Right kidney (tissue), 1 donor: ENCODE measurements at regions not wholly inside any gene's neighbourhood (a gene's known extent, or its start where the extent isn't known, plus 50 kb on each side); places are given as distances from the start of the nearest gene placed in this dataset.
"Not testable (repeated sequence)": the region's sequence is repeated elsewhere in the genome, so short reads cannot be mapped to it uniquely, and the experiment has no call there.

Experiments
- DNase-seq: peaks from one replicate; pipeline ENCODE4 v3.0.0-alpha.2; 2016

DNA sequence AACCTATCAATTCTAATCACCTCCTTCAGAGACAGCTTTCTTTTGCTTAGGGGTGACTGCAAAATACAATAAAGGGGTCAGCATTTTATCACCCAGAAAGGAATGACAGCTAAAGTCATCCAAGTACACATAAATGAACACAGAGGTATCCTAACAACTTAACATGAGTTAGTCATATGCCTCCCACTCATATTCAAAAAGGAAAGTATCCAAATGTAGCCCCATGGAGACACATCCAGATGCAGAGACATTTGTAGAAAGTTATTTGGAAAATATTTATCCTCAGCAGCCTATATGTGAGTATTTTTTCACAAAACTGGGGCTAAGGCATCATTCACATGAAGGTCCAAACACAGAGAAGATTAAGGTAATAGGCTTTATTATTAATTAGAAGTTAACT lies 1579.7 kb upstream of the SLC39A10 start:
- no peak for DNase-seq

DNA sequence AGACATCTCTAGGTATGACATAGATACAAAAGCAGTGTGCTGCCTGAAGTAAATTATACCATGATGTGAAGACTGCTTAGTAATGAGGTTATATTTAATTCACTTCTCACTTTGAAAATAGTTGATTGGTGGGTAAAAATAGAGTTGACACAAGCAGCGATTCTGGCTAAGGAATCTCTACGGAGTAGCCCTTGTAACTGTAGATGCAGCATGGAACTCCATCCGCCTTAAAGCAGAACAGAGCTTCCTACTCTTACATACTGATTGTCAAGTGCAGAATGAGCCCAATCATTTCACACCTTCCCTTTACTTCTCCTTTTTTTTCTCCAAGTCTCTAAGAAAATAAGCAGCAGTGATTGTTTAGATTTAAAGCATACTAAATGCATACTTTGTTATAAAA lies 1594.6 kb upstream of the SLC39A10 start:
- DNase-seq, result no peak

DNA sequence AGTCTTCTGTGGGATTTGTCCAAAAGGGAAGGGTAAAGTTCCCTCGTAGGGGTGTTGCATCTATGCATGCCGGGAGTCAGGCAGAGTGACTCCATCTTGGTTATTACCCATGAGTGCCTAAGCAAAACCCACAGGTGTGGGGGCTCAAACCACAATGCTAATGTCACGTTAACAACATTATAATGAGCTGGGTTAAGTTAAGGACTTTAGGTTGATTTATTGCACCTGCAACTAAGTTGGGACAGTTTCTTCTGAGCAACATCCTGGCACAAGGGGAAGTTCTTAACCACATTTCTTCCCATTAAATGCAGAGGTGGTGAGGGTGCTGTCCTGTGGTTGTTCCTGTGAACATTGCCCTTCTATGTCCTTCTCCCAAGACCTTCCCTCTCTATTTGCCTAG lies 1596.8 kb upstream of the SLC39A10 start:
- DNase-seq, result no peak

GRCh38 chr2:194054313-194054712 lies 1602.7 kb upstream of the SLC39A10 start:
- DNase-seq, result no peak

DNA sequence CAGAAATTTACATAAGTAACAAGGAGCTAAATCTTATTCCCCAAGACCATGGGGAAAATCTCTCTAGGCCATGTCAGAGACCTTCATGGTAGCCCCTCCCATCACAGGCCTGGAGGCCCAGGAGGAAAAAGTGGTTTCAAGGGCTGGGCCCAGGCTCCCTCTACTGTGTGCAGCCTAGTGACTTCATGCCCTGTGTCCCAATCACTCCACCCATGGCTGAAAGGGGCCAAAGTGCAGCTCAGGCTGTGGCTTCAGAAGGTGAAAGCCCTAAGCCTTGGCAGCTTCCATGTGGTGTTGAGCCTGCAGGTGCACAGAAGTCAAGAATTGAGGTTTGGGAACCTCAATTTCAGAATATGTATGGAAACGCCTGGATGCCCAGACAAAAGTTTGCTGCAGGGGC lies 1612.7 kb upstream of the SLC39A10 start:
- no peak for DNase-seq

DNA sequence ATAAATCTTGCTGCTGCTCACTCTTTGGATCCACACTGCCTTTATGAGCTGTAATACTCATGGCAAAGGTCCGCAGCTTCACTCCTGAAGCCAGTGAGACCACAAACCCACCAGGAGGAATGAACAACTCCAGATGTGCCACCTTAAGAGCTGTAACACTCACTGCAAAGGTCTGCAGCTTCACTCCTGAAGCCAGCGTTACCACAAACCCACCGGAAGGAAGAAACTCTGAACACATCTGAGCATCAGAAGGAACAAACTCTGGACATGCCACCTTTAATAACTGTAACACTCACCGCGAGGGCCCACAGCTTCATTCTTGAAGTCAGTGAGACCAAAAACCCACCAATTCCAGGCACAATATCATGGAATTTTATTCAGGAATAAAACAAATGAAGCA lies 1635.9 kb upstream of the SLC39A10 start:
- DNase-seq, result not testable (repeated sequence)

- DNase-seq, result no peak
These were observed 1636.9 kb upstream of the SLC39A10 start for GRCh38 chr2:194020155-194020554.

DNA sequence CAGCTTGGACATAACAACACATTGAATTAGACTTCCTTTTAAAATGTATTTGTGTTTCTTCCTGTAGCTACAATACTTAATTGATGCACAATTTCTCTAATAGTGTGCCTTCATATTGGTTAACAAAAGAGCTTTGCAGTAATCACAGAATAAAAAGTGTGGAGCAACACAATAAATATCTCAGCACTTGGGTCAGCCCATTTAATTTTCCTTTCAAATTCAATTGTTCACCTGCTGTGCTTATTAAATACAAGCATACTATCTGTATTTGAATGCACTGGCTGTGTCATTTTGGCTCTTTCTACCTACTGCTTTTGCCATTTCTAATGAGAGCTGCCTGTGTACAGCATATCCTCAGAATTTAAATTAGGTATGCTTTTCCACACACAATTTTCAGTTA lies 1641.3 kb upstream of the SLC39A10 start:
- no peak for DNase-seq

GRCh38 chr2:194014639-194015038 lies 1642.4 kb upstream of the SLC39A10 start:
- no peak for DNase-seq

DNA sequence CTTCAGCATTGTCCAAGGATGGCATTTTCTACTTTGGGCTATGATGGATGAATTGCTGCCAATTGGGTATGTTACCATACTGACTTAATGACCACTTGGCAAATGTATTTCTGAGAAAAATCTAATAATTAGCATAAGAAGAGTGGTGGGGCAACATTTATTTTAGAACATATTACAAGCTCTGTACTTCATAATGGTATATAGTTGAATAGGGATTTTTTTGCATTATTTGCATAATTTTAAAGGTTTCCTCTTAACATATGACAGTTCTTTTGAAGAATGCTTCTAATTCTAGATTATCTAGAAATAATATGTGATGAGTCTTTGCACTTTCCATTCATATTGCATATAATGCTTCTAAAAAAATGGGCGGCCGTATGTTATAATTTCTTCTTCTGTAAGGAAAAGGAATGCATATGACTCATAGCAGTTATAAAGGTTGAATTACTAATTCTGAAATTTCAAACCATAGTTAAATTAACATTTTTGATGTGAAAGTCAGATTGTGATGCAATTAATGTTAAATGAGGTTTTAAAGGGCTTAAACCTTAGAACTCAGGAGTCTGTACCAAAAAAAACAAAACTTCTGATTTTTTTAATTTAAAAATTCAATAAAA lies 1652.3 kb upstream of the SLC39A10 start:
- DNase-seq, result no peak

DNA sequence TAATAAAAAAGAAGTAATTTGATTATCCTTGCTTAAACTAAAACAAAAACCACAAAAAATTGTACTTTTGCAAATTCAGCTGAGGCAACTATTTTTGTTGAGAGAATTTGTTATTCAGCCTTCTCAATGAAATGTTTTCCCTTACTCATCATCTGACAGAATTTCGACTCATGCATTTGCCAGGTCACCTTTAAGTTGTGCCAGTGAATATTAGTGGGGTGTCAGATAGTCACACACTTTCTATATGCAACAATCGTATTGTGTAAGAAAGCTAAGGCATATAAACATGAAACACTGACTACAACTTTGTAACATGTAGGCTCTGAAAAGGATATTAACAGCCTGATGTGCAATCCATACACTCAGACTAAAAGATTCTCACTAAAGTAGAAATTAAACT lies 1653.1 kb upstream of the SLC39A10 start:
- no peak for DNase-seq

DNA sequence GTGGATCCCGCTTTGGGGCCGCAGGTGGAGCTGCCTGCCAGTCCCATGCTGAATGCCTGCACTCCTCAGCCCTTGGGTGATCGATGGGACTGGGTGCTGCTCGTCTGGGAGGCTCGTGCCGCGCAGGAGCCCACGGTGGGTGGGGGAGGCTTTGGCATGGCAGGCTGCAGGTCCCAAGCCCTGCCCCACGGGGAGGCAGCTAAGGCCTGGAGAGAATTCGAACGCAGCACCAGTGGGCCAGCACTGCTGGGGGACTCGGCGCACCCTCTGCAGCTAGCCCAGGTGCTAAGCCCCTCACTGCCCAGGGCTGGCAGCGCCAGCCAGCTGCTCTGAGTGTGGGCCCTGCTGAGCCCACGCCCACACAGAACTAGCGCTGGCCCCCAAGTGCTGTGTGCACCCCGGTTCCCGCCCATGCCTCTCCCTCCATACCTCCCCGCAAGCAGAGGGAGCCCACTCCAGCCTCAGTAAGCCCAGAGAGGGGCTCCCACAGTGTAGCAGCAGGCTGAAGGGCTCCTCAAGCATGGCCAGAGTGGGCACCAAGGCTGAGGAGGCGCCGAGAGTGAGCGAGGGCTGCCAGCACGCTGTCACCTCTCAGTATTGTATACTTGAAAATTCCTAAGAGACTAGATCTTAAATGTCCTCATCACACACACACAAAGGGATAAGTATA lies 1654.2 kb upstream of the SLC39A10 start:
- no peak for DNase-seq

DNA sequence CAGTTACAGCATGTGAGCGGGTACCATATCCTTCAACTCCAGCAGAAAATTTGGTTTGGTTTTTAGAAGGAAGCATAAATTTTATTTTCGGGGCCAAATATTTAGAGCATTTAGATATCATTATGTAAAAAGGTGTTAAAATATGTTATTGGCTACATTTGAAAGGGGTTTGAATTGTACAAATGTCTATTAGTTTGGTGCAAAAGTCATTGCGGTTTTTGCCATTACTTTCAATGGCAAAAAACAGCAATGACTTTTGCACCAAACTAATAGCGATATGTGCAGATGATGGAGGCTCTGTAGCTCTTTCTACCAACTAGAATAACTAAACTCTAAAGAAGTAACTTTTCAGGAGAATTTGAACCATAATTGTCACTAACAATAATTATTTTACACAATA lies 1666.2 kb upstream of the SLC39A10 start:
- DNase-seq, result no peak

- no peak for DNase-seq
These were observed 1667.4 kb upstream of the SLC39A10 start for GRCh38 chr2:193989645-193990044.

DNA sequence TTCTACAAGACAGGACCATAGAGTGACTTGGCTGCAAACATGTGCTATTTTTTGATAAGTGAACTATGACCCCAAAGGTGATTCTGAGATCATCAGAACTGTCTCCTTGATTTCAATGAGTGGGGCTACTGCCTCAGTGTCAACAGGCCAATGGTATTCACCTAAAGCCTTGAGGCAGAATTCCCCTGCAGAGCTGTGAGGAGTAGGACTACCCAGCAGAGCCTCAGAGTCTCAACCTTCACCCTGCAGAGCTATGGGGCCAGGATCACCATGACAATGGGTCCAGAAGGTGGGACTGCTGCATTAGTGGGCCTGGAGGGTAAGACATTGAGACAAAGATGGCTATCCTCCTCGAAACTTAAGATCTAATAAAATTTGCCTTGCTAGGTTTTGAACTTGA lies 1668.2 kb upstream of the SLC39A10 start:
- DNase-seq, result no peak

DNA sequence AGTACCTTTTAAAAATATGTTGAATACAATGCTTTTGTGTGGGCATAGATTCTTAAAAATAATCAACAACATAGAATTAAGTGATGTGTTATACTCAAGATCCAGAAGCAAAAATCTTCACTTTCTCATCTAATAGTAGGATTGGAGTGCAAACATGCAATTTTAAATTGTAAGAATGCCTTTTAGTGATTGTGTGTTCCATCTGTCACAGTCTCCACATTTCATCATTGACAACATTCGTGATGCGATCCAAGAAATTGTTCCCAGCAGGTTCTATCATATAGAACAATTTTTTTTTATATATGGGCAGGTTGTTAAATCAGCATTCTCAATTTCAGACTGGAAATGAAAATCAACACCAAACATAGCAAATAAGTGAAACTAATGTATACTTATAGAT lies 1671.8 kb upstream of the SLC39A10 start:
- DNase-seq, result no peak

GRCh38 chr2:193980599-193980998 lies 1676.4 kb upstream of the SLC39A10 start:
- DNase-seq, result no peak

DNA sequence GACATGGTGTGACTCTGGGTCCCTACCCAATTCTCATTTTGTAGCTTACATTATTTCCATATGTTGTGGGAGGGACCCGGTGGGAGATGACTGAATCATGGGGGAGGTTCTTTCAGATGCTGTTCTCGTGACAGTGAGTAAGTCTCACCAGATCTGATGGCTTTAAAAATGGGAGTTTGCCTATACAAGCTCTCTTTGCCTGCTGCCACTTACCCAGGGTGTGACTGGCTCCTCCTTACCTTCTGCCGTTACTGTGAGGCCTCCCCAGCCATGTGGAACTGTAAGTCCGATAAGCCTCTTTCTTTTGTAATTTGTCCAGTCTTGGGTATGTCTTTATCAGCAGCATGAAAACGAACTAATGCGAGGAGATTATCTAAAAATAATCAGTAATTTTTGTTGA lies 1683.2 kb upstream of the SLC39A10 start:
- no peak for DNase-seq

GRCh38 chr2:193966590-193966989 lies 1690.4 kb upstream of the SLC39A10 start:
- no peak for DNase-seq

- no peak for DNase-seq
These were observed 1691.8 kb upstream of the SLC39A10 start for GRCh38 chr2:193965263-193965662.

DNA sequence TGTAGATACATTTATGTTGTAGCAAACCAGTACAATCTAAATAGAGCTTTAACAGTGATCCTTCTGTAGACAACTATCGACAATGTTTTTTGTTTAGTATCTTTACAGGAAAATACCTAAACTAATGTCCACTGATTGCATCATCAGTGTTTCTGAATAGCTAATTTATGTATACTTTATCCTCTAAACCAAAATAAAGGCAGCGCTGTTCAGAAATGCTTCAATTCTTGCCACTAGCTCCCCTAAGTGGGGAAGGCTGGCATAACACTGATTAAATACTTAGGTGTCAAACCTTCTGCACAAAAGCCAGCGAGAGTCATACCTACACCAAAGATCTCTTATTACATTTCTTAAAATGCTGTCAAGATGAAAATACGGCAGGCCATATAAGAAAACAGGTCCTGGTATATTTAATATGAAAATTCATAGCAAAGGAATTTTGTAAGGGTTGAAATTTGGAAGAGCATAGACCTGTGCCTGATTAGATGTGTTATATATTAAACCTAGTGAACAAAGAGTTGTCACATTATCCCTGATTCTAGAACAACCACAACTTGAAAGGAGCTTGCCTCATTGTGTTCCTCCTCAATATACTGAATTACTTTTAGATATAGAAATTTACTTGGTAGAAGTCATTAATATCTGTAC lies 1693.4 kb upstream of the SLC39A10 start:
- DNase-seq, result no peak

DNA sequence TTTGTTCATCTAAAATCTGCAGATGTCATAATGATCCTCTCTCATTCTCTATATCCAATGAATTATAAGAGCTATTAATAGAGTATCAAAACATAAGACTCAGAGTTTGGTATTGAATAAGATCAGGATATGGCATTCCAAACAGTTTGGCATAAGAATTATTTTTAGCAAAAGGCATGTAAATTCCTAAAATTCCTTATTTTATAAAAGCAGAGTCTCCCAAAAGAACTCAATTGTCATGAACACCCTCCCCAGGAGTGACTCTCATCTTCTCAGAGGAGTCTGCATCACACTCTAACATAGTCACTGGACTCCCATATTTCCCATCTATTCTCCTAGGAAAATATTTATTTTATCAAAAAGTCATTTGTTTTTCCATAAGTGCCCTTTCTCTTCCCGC lies 1710.2 kb upstream of the SLC39A10 start:
- DNase-seq, result no peak

DNA sequence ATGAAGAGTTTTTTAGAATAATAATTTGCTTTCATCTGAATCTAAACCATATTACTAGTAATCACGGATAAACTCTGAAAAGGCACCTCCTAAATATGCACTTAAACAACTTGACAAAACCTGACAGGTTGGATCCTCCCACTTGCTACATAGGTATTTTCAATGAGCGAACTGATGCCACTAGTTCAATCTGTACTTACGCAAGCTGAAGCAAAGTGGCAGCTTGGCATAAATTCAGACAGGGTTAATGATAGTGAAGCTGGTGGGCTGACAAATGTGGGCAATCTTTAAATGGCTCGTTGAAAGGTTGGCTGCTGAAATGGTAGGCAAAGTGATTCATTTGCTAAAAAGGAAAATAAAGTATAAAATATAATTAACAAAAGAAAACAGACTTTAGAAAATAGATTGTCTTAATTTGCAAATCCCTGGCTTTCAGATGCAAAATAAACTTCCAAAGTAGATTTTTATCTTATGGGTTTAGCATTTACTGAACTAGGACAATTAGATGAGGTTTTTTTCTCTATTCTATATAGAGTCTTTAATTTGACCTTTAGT lies 1713.5 kb upstream of the SLC39A10 start:
- DNase-seq, result no peak

- DNase-seq, result no peak
These were observed 1721.9 kb upstream of the SLC39A10 start for GRCh38 chr2:193935114-193935513.
